ENCODE measurements at regions not wholly inside any gene's neighbourhood (a gene's known extent, or its start where the extent isn't known, plus 50 kb on each side); places are given as distances from the start of the nearest gene placed in this dataset.
"Not testable (repeated sequence)": the region's sequence is repeated elsewhere in the genome, so short reads cannot be mapped to it uniquely, and the experiment has no call there.

GRCh38 chr3:171524921-171525310 is 64.7 kb upstream of the TNIK start:
- CTCF ChIA-PET: interaction anchor here (0.7 kb wide), 1 partner anchor 1316 kb away, joined by 3 read pairs; no protein-coding TSS in a partner anchor

GRCh38 chr3:171522651-171523050 is 62.4 kb upstream of the TNIK start:
- Mint-ChIP-seq H3K9me3 (no peaks in the 10 kb centered on the region), H3K27me3 (peaks cover 3% of the 10 kb centered on the region), H3K27ac (no peak overlapping the region), H3K4me1 (peaks cover 7% of the 10 kb centered on the region), H3K4me3 (no peak overlapping the region), H3K36me3 (ENCODE audit: low read depth) (no peaks in the 10 kb centered on the region)
- ChIA-PET POLR2A (no interaction called here), CTCF (no interaction called here)
- DNase-seq: no peak

More at GRCh38 chr3:171524921-171525310, 64.7 kb upstream of the TNIK start:
- no peak for DNase-seq
- H3K36me3 Mint-ChIP-seq (ENCODE audit: low read depth): no peaks in the 10 kb centered on the region
- POLR2A ChIA-PET: no interaction called here
- H3K4me3 Mint-ChIP-seq: no peak overlapping the region
- no peaks in the 10 kb centered on the region for H3K27me3 Mint-ChIP-seq
- H3K4me1 Mint-ChIP-seq: peaks cover 7% of the 10 kb centered on the region
- no peaks in the 10 kb centered on the region for H3K9me3 Mint-ChIP-seq
- no peak overlapping the region for H3K27ac Mint-ChIP-seq

GRCh38 chr3:171519423-171519822 is 59.2 kb upstream of the TNIK start:
- POLR2A ChIA-PET: interaction anchor here (0.6 kb wide), 1 partner anchor 31 kb away, joined by 3 read pairs; no protein-coding TSS in a partner anchor
- H3K4me3 Mint-ChIP-seq; DNase-seq; CTCF ChIA-PET; H3K36me3 Mint-ChIP-seq (ENCODE audit: low read depth); H3K27ac Mint-ChIP-seq; H3K4me1 Mint-ChIP-seq; H3K9me3 Mint-ChIP-seq; H3K27me3 Mint-ChIP-seq: not testable (repeated sequence)

- ChIA-PET CTCF (interaction anchor here (0.9 to 1.6 kb wide), 4 partner anchors 9 to 56 kb away, joined by 3 to 4 read pairs (median 3); partner anchors contain the start of gene TNIK), POLR2A (no interaction called here)
- Mint-ChIP-seq H3K27me3 (peaks cover 4% of the 10 kb centered on the region), H3K36me3 (ENCODE audit: low read depth) (no peaks in the 10 kb centered on the region), H3K9me3 (no peaks in the 10 kb centered on the region), H3K4me1 (peaks cover 2% of the 10 kb centered on the region), H3K27ac (no peak overlapping the region), H3K4me3 (no peak overlapping the region)
- no peak for DNase-seq
Measured at GRCh38 chr3:171516765-171517164, 56.6 kb upstream of the TNIK start.

GRCh38 chr3:171514466-171514865 is 54.3 kb upstream of the TNIK start:
- no peak for DNase-seq
- H3K27me3 Mint-ChIP-seq: peaks cover 4% of the 10 kb centered on the region
- no peak overlapping the region for H3K4me3 Mint-ChIP-seq
- ChIA-PET POLR2A (no interaction called here), CTCF (no interaction called here)
- H3K9me3 Mint-ChIP-seq: no peaks in the 10 kb centered on the region
- no peak overlapping the region for H3K27ac Mint-ChIP-seq
- H3K36me3 Mint-ChIP-seq (ENCODE audit: low read depth): no peaks in the 10 kb centered on the region
- H3K4me1 Mint-ChIP-seq: peaks cover 2% of the 10 kb centered on the region

GRCh38 chr3:171511450-171511849 is 51.2 kb upstream of the TNIK start:
- CTCF ChIA-PET: interaction anchor here (1.6 kb wide), 1 partner anchor 348 kb away, joined by 3 read pairs; no protein-coding TSS in a partner anchor
- Mint-ChIP-seq H3K4me3 (no peak overlapping the region), H3K27me3 (peaks cover 2% of the 10 kb centered on the region), H3K4me1 (no peaks in the 10 kb centered on the region), H3K27ac (no peak overlapping the region), H3K36me3 (ENCODE audit: low read depth) (no peaks in the 10 kb centered on the region), H3K9me3 (peaks cover 5% of the 10 kb centered on the region)
- DNase-seq: no peak
- POLR2A ChIA-PET: no interaction called here

All from activated CD4-positive, alpha-beta T cell treated with anti-CD3 and anti-CD28 coated beads, Interleukin-2, amount 10 ng/mL, durations not matched to agents 7 days and 5 days (primary cell).